RCC 7860 (cell line): ENCODE measurements at regions not wholly inside any gene's neighbourhood (a gene's known extent, or its start where the extent isn't known, plus 50 kb on each side); places are given as distances from the start of the nearest gene placed in this dataset.

Source experiments
- DNase-seq: peaks from one replicate; pipeline ENCODE4 v3.0.0-alpha.2; 2015; ENCODE audit warnings: low spot score
- FAIRE-seq: peaks from 2 replicates; lab custom pipeline; 2012; peaks lifted over from hg19 to GRCh38; lab: Jason Lieb, UNC

GRCh38 chr12:38985961-38986360 is 80.6 kb upstream of the CPNE8 start:
- DNase-seq (no peak), FAIRE-seq (no peak)

GRCh38 chr12:38984388-38984787 is 79.0 kb upstream of the CPNE8 start:
- DNase-seq (no peak), FAIRE-seq (no peak)

DNA sequence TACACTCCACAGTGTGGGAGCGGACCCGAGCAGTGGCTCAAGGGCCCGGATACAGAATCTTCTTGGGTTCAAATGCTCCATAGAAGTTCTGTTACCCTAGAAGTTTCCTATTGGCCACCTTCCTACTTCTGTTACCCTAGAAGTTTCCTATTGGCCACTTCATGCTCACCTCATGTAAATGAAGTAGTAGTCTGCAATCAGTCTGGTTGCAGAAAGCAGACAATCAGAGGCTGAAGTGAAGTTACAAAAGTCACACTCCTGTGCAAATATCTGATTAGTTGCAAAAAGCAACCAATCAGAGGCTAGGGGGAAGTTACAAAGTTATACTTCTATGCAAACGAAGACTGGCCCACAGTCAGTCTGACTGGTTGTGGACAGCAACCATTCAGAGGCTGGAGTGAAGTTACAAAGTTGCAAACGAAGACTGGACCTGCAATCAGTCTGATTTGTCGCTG is 77.8 kb upstream of the CPNE8 start:
- no peak for FAIRE-seq
- no peak for DNase-seq

- FAIRE-seq, result no peak
Measured at GRCh38 chr12:38977132-38977531, 71.7 kb upstream of the CPNE8 start.

GRCh38 chr12:38969706-38970105 is 64.3 kb upstream of the CPNE8 start:
- DNase-seq (no peak), FAIRE-seq (no peak)

More at GRCh38 chr12:38977132-38977531, 71.7 kb upstream of the CPNE8 start:
- DNase-seq, result no peak

DNA sequence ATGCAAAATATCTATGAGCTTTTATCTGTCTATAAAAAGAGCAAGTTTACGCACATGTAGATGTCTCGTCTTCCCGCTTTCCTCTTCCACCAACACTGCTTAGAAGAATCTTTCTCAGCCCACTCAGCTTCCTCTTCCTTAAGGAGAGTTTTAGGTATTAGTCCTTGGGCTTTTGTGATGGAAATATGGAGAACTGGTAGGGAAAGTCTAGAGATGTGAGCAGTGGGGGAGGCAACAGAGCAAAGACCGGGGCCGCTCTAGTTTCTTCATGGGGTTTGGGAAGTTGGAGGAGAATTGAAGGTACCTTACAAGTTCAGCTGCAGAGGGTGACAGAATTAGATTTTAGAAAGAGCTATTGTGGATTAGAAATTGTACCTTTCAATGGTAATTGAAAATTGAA is 56.3 kb upstream of the CPNE8 start:
- DNase-seq (no peak), FAIRE-seq (no peak)

DNA sequence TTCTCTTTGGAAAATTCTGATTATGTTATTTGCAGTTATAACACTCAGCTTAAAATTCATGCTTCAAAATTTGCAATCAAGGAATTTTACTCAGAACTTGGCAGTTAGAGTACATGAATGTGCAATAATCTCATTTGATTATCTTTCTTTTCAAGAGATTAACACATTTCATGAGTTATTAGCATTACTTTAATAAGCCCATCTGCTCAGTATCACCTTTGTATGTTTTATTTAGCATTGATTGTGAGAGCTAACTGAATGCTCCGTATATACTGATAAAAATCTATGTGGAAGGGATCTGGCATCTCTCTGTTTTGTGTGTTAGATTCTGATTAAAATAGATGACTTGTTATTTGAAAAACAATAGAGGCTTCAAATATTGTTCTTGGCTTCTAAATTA is 55.6 kb upstream of the CPNE8 start:
- no peak for FAIRE-seq
- no peak for DNase-seq

DNA sequence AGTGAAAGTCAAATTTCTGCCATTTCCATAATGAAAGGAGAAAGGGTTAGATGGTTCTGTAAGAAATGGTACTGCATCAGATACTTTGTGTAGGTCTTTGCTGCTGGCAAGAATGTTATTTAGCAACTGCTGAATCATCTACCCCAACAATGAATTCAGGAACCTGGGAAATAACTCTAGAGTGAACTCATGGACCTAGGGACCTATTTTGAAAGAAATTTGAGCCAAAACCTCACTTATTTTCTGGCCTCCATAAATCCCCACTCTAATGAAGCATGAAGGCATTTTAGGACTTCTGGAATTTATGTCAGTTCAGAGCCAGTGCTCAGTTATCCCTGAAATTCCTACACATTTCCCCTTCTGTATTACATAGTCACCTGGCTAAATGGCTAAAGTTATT is 50.9 kb upstream of the CPNE8 start:
- DNase-seq (peak; percentile 74), FAIRE-seq (peak; percentile 61)
